SU-DHL-6 (cell line): ENCODE measurements at regions not wholly inside any gene's neighbourhood (a gene's known extent, or its start where the extent isn't known, plus 50 kb on each side); places are given as distances from the start of the nearest gene placed in this dataset.

Experiments
- H2AFZ ChIP-seq: fragments of 200-600 bp; sonication (generic); 2 replicates; pipeline ENCODE4 v1.6.1; 2014; ENCODE audit warnings: low read depth, mild to moderate bottlenecking, moderate library complexity, mixed read lengths, antibody characterized with exemption, low read length; ENCODE audit not compliant: severe bottlenecking
- H3F3A ChIP-seq: fragments of 200-600 bp; shearing (Covaris generic); 2 replicates; pipeline ENCODE4 v1.6.0; 2016; ENCODE audit warnings: antibody characterized with exemption, mild to moderate bottlenecking; ENCODE audit not compliant: insufficient read depth
- H3K27ac ChIP-seq: fragments of 200-600 bp; sonication (generic); 2 replicates; pipeline ENCODE4 v1.5.1; 2016; ENCODE audit warnings: low read depth, mild to moderate bottlenecking, low read length, moderate library complexity, mixed read lengths
- H3K27me3 ChIP-seq: fragments of 200-600 bp; sonication (generic), shearing (Covaris generic); 2 replicates; pipeline ENCODE4 v1.6.0; 2014; ENCODE audit warnings: mild to moderate bottlenecking, low read length
- H3K36me3 ChIP-seq: fragments of 200-600 bp; sonication (generic); 2 replicates; pipeline ENCODE4 v1.6.1; 2014; ENCODE audit warnings: mild to moderate bottlenecking, low read length, mixed read lengths
- H3K4me2 ChIP-seq: fragments of 300-600, 200-600 bp; shearing (Covaris generic), sonication (generic); 2 replicates; pipeline ENCODE4 v1.6.0; 2014; ENCODE audit warnings: low read length, low read depth, mild to moderate bottlenecking; ENCODE audit not compliant: poor library complexity, severe bottlenecking
- H3K4me3 ChIP-seq: fragments of 200-600 bp; sonication (generic); 2 replicates; pipeline ENCODE4 v1.5.1; 2014; ENCODE audit warnings: antibody characterized with exemption, low read length, mild to moderate bottlenecking, mixed read lengths; ENCODE audit not compliant: insufficient read depth, poor library complexity, severe bottlenecking
- H3K79me2 ChIP-seq: fragments of 200-600 bp; sonication (generic); 2 replicates; pipeline ENCODE4 v1.6.1; 2014; ENCODE audit warnings: mild to moderate bottlenecking, low read length, moderate library complexity; ENCODE audit not compliant: insufficient read depth
- H3K9ac ChIP-seq: fragments of 200-600 bp; sonication (generic); 2 replicates; pipeline ENCODE4 v1.7.0; 2014; ENCODE audit warnings: mild to moderate bottlenecking, low read length
- H3K9me2 ChIP-seq: fragments of 200-600 bp; sonication (generic); replicated peaks from 2 replicates; pipeline ENCODE4 v1.6.1; 2014; ENCODE audit warnings: low read length; ENCODE audit not compliant: insufficient read depth
- H3K9me3 ChIP-seq: fragments of 200-600 bp; sonication (generic); 2 replicates; pipeline ENCODE4 v1.6.1; 2014; ENCODE audit warnings: low read length, mixed read lengths; ENCODE audit not compliant: insufficient read depth
- H4K20me1 ChIP-seq: fragments of 200-600 bp; sonication (generic); 2 replicates; pipeline ENCODE4 v1.6.1; 2014; ENCODE audit warnings: low read depth, mild to moderate bottlenecking, antibody characterized with exemption, low read length, moderate library complexity, mixed read lengths
- EZH2phosphoT487 ChIP-seq: fragments of 200-600 bp; sonication (generic), shearing (Covaris generic); conservative IDR thresholded peaks from 2 replicates; pipeline ENCODE4 v1.6.1; 2018; ENCODE audit warnings: mild to moderate bottlenecking, antibody characterized with exemption, low read length, moderate library complexity, mixed read lengths
- TF ChIP-seq, protein P1 (sequence below): fragments of 200-600 bp; sonication (generic); IDR thresholded peaks from one replicate; pipeline ENCODE4 v1.5.1; 2017; ENCODE audit warnings: antibody characterized with exemption, mild to moderate bottlenecking, low read length, moderate library complexity; ENCODE audit not compliant: insufficient read depth, poor library complexity, severe bottlenecking

DNA sequence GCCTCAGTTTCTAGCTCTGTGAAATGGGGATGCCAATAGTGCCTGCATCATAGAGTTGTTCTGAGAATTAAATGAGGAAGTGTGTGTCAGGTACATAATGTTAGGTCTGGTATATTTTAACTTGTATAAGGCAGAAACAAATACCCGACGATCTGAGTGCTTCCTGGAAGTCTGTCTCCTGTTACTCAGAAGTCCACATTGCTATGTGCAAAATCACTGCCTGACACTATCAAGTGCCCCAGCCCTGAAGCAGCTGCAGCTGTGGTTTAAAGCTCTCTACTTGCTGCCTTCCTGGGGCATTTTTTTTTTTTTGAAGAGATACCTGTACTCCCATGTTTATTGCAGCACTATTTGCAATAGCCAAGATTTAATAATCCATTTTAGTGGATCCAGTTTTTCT, 125.3 kb downstream of the SLC4A3 start:
- Histone ChIP-seq H4K20me1 (no peaks in the 10 kb centered on the region), H3K4me3 (no peak overlapping the region), H3K79me2 (no peaks in the 10 kb centered on the region), H3K9me2 (no peaks in the 10 kb centered on the region), H3K27ac (no peak overlapping the region), H3K9me3 (no peaks in the 10 kb centered on the region), H2AFZ (no peak overlapping the region), H3F3A (no peaks in the 10 kb centered on the region), H3K4me2 (no peak overlapping the region), H3K9ac (no peak overlapping the region), H3K36me3 (no peaks in the 10 kb centered on the region), H3K27me3 (no peaks in the 10 kb centered on the region)
- no peak for TF ChIP-seq EZH2phosphoT487
- TF ChIP-seq, protein P1, sequence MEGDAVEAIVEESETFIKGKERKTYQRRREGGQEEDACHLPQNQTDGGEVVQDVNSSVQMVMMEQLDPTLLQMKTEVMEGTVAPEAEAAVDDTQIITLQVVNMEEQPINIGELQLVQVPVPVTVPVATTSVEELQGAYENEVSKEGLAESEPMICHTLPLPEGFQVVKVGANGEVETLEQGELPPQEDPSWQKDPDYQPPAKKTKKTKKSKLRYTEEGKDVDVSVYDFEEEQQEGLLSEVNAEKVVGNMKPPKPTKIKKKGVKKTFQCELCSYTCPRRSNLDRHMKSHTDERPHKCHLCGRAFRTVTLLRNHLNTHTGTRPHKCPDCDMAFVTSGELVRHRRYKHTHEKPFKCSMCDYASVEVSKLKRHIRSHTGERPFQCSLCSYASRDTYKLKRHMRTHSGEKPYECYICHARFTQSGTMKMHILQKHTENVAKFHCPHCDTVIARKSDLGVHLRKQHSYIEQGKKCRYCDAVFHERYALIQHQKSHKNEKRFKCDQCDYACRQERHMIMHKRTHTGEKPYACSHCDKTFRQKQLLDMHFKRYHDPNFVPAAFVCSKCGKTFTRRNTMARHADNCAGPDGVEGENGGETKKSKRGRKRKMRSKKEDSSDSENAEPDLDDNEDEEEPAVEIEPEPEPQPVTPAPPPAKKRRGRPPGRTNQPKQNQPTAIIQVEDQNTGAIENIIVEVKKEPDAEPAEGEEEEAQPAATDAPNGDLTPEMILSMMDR, result no peak

DNA sequence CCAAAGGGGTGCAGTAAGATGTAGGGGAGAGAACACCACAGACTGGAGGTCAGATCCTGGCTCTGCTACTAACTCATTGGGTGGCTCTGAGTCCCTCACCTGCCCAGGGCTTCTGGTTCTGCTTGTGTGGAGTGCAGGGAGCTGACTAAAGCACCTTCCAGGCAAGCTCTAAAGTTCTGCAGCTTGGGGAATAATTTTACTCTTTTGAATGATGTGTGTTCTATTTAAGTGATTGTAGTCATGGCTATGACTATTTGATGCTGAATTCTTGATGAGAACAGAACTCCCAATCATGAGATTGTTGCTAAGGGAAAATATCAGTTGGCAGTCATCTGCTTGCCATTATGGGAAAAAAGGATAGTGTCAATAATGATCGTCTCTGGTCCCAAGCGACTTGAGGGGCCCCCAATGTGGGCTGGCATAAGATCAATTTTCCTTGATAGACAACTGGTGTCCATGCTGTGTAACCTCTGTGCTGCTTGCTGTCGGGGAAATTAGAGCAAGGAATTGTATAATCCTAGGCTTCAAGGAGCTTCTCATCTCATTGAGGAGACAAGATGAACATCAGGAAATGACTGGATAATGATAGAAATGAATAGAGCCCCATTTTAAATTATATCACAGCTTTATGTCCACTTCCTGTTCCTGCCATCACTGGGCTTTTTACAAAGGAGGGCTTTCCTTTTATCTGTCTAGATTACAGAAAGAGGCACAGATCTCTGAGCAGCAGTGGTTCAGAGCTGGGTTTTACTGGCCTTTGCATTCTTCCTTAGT, 131.7 kb downstream of the SLC4A3 start:
- Histone ChIP-seq H3K9me2 (no peaks in the 10 kb centered on the region), H4K20me1 (no peaks in the 10 kb centered on the region), H3K4me2 (no peak overlapping the region), H3K27ac (no peak overlapping the region), H3K9ac (no peak overlapping the region), H3F3A (no peaks in the 10 kb centered on the region), H3K36me3 (no peaks in the 10 kb centered on the region), H3K79me2 (no peaks in the 10 kb centered on the region), H3K9me3 (no peaks in the 10 kb centered on the region), H2AFZ (no peak overlapping the region), H3K27me3 (no peaks in the 10 kb centered on the region), H3K4me3 (no peak overlapping the region)
- TF ChIP-seq EZH2phosphoT487, result no peak
- TF ChIP-seq, protein P1, result no peak

DNA sequence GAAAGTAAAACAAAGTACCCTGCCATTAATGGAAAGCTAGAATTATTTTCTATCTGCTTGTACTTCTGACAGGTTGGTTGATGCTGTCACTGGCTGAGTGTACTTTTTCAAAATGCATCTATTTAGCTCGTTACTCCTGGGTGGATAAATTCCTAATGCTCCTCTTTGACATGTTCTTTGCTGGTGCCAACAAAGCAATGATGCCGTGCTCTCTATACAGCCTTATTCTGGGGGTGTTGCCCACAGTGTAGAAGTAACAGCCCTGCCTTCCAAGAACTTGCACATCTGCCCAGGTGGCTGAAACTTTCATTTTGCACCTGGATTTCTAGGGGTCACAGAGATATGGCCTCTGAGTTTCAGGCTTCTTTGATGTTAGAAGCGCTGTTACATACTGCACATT, 132.4 kb downstream of the SLC4A3 start:
- H3K4me2 ChIP-seq, result no peak overlapping the region
- no peak overlapping the region for H3K9ac ChIP-seq
- H3F3A ChIP-seq, result no peaks in the 10 kb centered on the region
- TF ChIP-seq, protein P1, result no peak
- TF ChIP-seq EZH2phosphoT487, result no peak
- no peaks in the 10 kb centered on the region for H4K20me1 ChIP-seq
- no peaks in the 10 kb centered on the region for H3K36me3 ChIP-seq
- no peak overlapping the region for H3K4me3 ChIP-seq
- H3K79me2 ChIP-seq, result no peaks in the 10 kb centered on the region
- no peak overlapping the region for H2AFZ ChIP-seq
- no peaks in the 10 kb centered on the region for H3K9me3 ChIP-seq
- no peak overlapping the region for H3K27ac ChIP-seq
- H3K9me2 ChIP-seq, result no peaks in the 10 kb centered on the region
- no peaks in the 10 kb centered on the region for H3K27me3 ChIP-seq
